ENCODE measurements at regions not wholly inside any gene's neighbourhood (a gene's known extent, or its start where the extent isn't known, plus 50 kb on each side); places are given as distances from the start of the nearest gene placed in this dataset.

GRCh38 chr5:143515829-143516228 lies 112.3 kb upstream of the NR3C1 start:
- Histone ChIP-seq H3K27me3 (ENCODE audit: control insufficient read depth, insufficient read depth, low read length) (no peaks in the 10 kb centered on the region), H3K36me3 (replicated peaks; ENCODE audit: control insufficient read depth, insufficient read depth, low read length) (no peaks in the 10 kb centered on the region), H3K4me3 (ENCODE audit: insufficient read depth, low read depth, low read length) (no peak overlapping the region)
- DNase-seq = no peak

GRCh38 chr5:143514616-143515335 lies 111.3 kb upstream of the NR3C1 start:
- DNase-seq = no peak
- H3K27me3 ChIP-seq (ENCODE audit: control insufficient read depth, insufficient read depth, low read length) = no peaks in the 10 kb centered on the region
- no peak overlapping the region for H3K4me3 ChIP-seq (ENCODE audit: insufficient read depth, low read depth, low read length)

DNA sequence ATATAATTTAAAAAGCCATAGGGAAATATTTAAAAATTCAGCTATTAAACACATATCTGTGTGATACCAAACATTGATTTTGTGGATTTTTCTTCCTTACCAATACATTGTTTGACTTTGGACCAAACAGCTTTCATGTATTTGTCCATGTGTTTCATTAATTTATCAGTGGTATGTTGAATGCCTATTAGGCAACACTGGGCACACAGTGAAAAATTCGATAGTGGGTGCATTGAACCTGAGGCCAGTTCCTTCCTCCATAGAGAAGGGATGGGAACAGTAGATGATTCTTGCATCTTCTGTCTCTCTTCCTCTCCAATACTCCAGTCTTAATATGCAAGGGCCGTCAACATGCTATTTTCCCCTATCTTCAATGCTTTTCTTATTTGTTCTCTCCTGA lies 110.2 kb upstream of the NR3C1 start:
- H3K27me3 ChIP-seq (ENCODE audit: control insufficient read depth, insufficient read depth, low read length) = no peaks in the 10 kb centered on the region
- H3K36me3 ChIP-seq (replicated peaks; ENCODE audit: control insufficient read depth, insufficient read depth, low read length) = no peaks in the 10 kb centered on the region
- no peak for DNase-seq
- H3K4me3 ChIP-seq (ENCODE audit: insufficient read depth, low read depth, low read length) = no peak overlapping the region

More at GRCh38 chr5:143514616-143515335, 111.3 kb upstream of the NR3C1 start:
- no peaks in the 10 kb centered on the region for H3K36me3 ChIP-seq (replicated peaks; ENCODE audit: control insufficient read depth, insufficient read depth, low read length)

- no peaks in the 10 kb centered on the region; the same call in 1 of the 2 replicates for H3K27me3 ChIP-seq (ENCODE audit: control insufficient read depth, insufficient read depth, low read length)
- H3K4me3 ChIP-seq (ENCODE audit: insufficient read depth, low read depth, low read length) = no peak overlapping the region
- H3K36me3 ChIP-seq (replicated peaks; ENCODE audit: control insufficient read depth, insufficient read depth, low read length) = no peaks in the 10 kb centered on the region
- DNase-seq = no peak
Observed at GRCh38 chr5:143511736-143512135, 108.2 kb upstream of the NR3C1 start.

- DNase-seq = no peak
Observed at GRCh38 chr5:143509758-143510221, 106.3 kb upstream of the NR3C1 start.

GRCh38 chr5:143506836-143507552 lies 103.5 kb upstream of the NR3C1 start:
- Histone ChIP-seq H3K36me3 (replicated peaks; ENCODE audit: control insufficient read depth, insufficient read depth, low read length) (no peaks in the 10 kb centered on the region), H3K27me3 (ENCODE audit: control insufficient read depth, insufficient read depth, low read length) (no peaks in the 10 kb centered on the region; the same call in 1 of the 2 replicates), H3K4me3 (ENCODE audit: insufficient read depth, low read depth, low read length) (no peak overlapping the region)
- DNase-seq = no peak

More at GRCh38 chr5:143509758-143510221, 106.3 kb upstream of the NR3C1 start:
- no peaks in the 10 kb centered on the region; the same call in 1 of the 2 replicates for H3K27me3 ChIP-seq (ENCODE audit: control insufficient read depth, insufficient read depth, low read length)
- H3K36me3 ChIP-seq (replicated peaks; ENCODE audit: control insufficient read depth, insufficient read depth, low read length) = no peaks in the 10 kb centered on the region
- H3K4me3 ChIP-seq (ENCODE audit: insufficient read depth, low read depth, low read length) = no peak overlapping the region

GRCh38 chr5:143505934-143506333 lies 102.4 kb upstream of the NR3C1 start:
- Histone ChIP-seq H3K36me3 (replicated peaks; ENCODE audit: control insufficient read depth, insufficient read depth, low read length) (no peaks in the 10 kb centered on the region), H3K4me3 (ENCODE audit: insufficient read depth, low read depth, low read length) (no peak overlapping the region), H3K27me3 (ENCODE audit: control insufficient read depth, insufficient read depth, low read length) (no peaks in the 10 kb centered on the region; the same call in 1 of the 2 replicates)
- no peak for DNase-seq

- no peaks in the 10 kb centered on the region for H3K36me3 ChIP-seq (replicated peaks; ENCODE audit: control insufficient read depth, insufficient read depth, low read length)
- no peak overlapping the region for H3K4me3 ChIP-seq (ENCODE audit: insufficient read depth, low read depth, low read length)
- no peak for DNase-seq
- no peaks in the 10 kb centered on the region; the same call in 1 of the 2 replicates for H3K27me3 ChIP-seq (ENCODE audit: control insufficient read depth, insufficient read depth, low read length)
Observed at GRCh38 chr5:143505354-143505753, 101.9 kb upstream of the NR3C1 start.

DNA sequence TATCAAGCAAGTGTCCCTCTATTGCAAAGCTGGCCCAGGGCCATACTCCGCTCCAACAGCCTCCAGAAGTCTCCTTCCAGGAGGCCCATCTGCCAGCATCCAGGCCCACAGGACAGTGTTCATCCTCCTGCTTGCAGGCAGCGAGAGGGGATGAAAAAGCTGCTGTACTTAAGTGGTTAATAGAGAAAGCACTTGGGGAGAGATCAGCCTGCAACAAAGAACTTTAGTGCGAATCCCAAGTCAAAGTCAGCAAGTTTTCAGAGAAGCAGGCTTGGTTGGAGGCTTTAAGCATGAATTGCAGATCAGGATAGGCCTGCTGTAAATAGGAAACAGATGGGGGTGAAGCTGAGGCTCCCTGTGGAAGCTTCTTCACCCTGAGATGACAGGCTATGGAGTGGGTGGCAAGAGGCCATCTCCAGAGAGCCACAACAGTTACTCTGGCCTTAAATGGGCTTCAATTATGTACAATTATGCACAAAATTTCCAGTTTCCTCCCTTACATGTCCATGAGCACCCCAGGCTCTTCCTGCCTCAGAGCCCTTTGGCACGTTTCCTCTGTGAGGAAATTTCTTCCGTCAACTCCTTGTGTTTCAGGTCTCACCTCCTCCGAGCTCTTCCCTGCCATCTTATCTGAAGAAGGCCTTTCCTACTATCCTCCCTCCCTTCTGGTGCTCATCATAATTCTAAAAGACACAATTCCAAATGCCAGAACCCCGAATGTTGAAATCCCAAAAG lies 98.0 kb upstream of the NR3C1 start:
- H3K36me3 ChIP-seq (replicated peaks; ENCODE audit: control insufficient read depth, insufficient read depth, low read length) = no peaks in the 10 kb centered on the region
- H3K27me3 ChIP-seq (ENCODE audit: control insufficient read depth, insufficient read depth, low read length) = no peaks in the 10 kb centered on the region
- no peak for DNase-seq
- H3K4me3 ChIP-seq (ENCODE audit: insufficient read depth, low read depth, low read length) = no peak overlapping the region

DNA sequence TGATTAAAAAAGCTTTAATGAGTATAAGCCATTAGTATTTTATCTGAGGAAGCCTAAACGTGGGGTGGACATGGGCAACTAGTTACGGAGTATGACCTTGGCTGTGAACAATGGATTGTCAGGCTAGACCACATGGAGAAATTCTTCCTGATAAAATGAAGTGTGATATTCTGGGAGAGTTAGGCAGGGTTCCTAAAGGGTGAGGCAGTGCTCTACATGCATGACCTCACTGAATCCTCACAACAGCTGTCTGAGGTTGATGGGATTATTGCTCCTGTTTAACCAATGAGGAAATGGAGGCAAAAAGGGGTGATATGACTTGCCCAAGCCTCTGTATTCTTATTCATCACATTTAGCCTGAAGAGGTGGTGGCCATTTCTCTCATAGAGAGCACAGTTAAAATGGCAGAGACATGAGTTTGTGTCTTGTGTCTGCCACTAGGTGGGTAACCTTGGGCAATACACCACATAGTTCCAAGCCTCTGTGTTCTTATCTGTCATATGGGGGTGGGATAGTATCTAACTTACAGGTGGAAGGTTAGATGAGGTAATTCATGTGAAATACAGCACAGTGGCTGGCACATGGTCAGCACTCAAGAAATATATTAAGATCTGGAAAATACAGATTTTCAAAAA lies 96.1 kb upstream of the NR3C1 start:
- Histone ChIP-seq H3K4me3 (ENCODE audit: insufficient read depth, low read depth, low read length) (no peak overlapping the region), H3K36me3 (replicated peaks; ENCODE audit: control insufficient read depth, insufficient read depth, low read length) (no peaks in the 10 kb centered on the region), H3K27me3 (ENCODE audit: control insufficient read depth, insufficient read depth, low read length) (no peaks in the 10 kb centered on the region)
- no peak for DNase-seq

DNA sequence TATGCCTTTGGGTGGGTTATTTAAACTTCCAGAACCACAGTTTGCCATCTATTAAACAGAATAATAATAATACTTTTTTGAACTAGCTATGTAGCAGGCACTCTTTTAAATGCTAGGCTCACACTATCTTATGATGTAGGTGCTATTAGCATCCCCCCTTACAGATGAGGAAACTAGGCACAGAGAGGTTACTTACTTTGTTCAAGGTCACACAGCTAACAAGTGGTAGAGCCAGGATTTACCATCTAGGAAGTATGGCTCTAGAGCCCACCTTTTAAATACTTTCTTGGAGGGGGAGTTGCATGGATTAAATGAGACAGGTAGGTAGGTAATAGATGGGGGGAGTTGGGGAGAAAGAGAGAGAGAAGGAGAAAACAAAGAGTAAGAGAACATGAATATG lies 95.3 kb upstream of the NR3C1 start:
- Histone ChIP-seq H3K36me3 (replicated peaks; ENCODE audit: control insufficient read depth, insufficient read depth, low read length) (no peaks in the 10 kb centered on the region), H3K27me3 (ENCODE audit: control insufficient read depth, insufficient read depth, low read length) (no peaks in the 10 kb centered on the region), H3K4me3 (ENCODE audit: insufficient read depth, low read depth, low read length) (no peak overlapping the region)
- DNase-seq = no peak

GRCh38 chr5:143497749-143498148 lies 94.3 kb upstream of the NR3C1 start:
- no peak for DNase-seq
- Histone ChIP-seq H3K36me3 (replicated peaks; ENCODE audit: control insufficient read depth, insufficient read depth, low read length) (no peaks in the 10 kb centered on the region), H3K4me3 (ENCODE audit: insufficient read depth, low read depth, low read length) (no peak overlapping the region), H3K27me3 (ENCODE audit: control insufficient read depth, insufficient read depth, low read length) (no peaks in the 10 kb centered on the region)

GRCh38 chr5:143496943-143497342 lies 93.5 kb upstream of the NR3C1 start:
- no peak for DNase-seq

GRCh38 chr5:143495821-143496275 lies 92.4 kb upstream of the NR3C1 start:
- no peaks in the 10 kb centered on the region for H3K27me3 ChIP-seq (ENCODE audit: control insufficient read depth, insufficient read depth, low read length)
- DNase-seq = no peak
- no peaks in the 10 kb centered on the region for H3K36me3 ChIP-seq (replicated peaks; ENCODE audit: control insufficient read depth, insufficient read depth, low read length)
- H3K4me3 ChIP-seq (ENCODE audit: insufficient read depth, low read depth, low read length) = no peak overlapping the region

More at GRCh38 chr5:143496943-143497342, 93.5 kb upstream of the NR3C1 start:
- no peaks in the 10 kb centered on the region for H3K27me3 ChIP-seq (ENCODE audit: control insufficient read depth, insufficient read depth, low read length)
- H3K4me3 ChIP-seq (ENCODE audit: insufficient read depth, low read depth, low read length) = no peak overlapping the region
- H3K36me3 ChIP-seq (replicated peaks; ENCODE audit: control insufficient read depth, insufficient read depth, low read length) = no peaks in the 10 kb centered on the region

Measured in H7 (cell line).